K562 (cell line): ENCODE measurements at regions not wholly inside any gene's neighbourhood (a gene's known extent, or its start where the extent isn't known, plus 50 kb on each side); places are given as distances from the start of the nearest gene placed in this dataset.

Experiments used
- ATAC-seq: fragments of 200-7000 bp; cut with Tn5 transposase; 3 replicates; pipeline ENCODE4 v1.9.1; 2020; ENCODE audit warnings: moderate library complexity
- BruUV-seq: library from RNA; stranded (reverse); fragments of 400-500 nt; replicated peaks from 2 replicates; lab custom pipeline; 2021; lab: Mats Ljungman, UMichigan
- CTCF ChIA-PET: fragments of 300-600 bp; formaldehyde crosslinking; extraction: SDS; loops from one replicate; lab custom pipeline; 2021; ENCODE audit warnings: low intra/inter-chr PET ratio; lab: Yijun Ruan, JAX
- POLR2A ChIA-PET: fragments of 300-600, 350-650 bp; sonication (Branson Sonifier 250); formaldehyde crosslinking; extraction: SDS; loops from one replicate; lab custom pipeline; 2021; ENCODE audit warnings: antibody characterized with exemption, inconsistent platforms; lab: Yijun Ruan, JAX
- DNase-seq, 4 experiments: peaks; one replicate each; pipeline versions ENCODE4 v3.0.0 to v3.0.0-alpha.2; 2011 to 2018; ENCODE audit warnings: low spot score in 3 of 4, mixed read lengths in 3 of 4; ENCODE audit errors: extremely low read depth in 1 of 4
- FAIRE-seq: peaks from 2 replicates; lab custom pipeline; 2011; peaks lifted over from hg19 to GRCh38; lab: Jason Lieb, UNC
- H2AFZ ChIP-seq: 2 replicates; pipeline ENCODE4 v1.6.0; 2011; ENCODE audit warnings: low read depth, low read length, control low read depth, inconsistent platforms
- H3K27ac ChIP-seq: fragments of 200-600 bp; 3 replicates; pipeline ENCODE4 v1.8.0; 2011; ENCODE audit warnings: low read depth, mild to moderate bottlenecking, control low read depth, inconsistent platforms, low read length, moderate library complexity, mixed read lengths; ENCODE audit errors: extremely low read depth
- H3K27me3 ChIP-seq, 2 experiments: fragments of 300-600 bp in 1 of 2; 2 replicates in 1 of 2; 3 replicates in 1 of 2; pipeline versions ENCODE4 v1.6.0 to v1.8.0; 2011; ENCODE audit warnings: inconsistent platforms in 2 of 2, low read length in 2 of 2, mild to moderate bottlenecking in 1 of 2, mixed read lengths in 1 of 2, moderate library complexity in 1 of 2; ENCODE audit not compliant: control insufficient read depth in 2 of 2, insufficient read depth in 2 of 2
- H3K36me3 ChIP-seq: fragments of 300-600 bp; 3 replicates; pipeline ENCODE4 v1.8.0; 2011; ENCODE audit warnings: mild to moderate bottlenecking, low read length, inconsistent platforms; ENCODE audit not compliant: control insufficient read depth, insufficient read depth
- H3K4me1 ChIP-seq, 2 experiments: fragments of 200-600 bp in 1 of 2; replicated peaks in 1 of 2; 2 replicates in 1 of 2; 3 replicates in 1 of 2; pipeline versions ENCODE4 v1.5.1 to v1.8.0; 2011; ENCODE audit warnings: inconsistent platforms in 2 of 2, low read length in 2 of 2, mild to moderate bottlenecking in 1 of 2, mixed read lengths in 1 of 2, moderate library complexity in 1 of 2; ENCODE audit not compliant: control insufficient read depth in 2 of 2, insufficient read depth in 2 of 2
- H3K4me2 ChIP-seq: 2 replicates; pipeline ENCODE4 v1.6.1; 2011; ENCODE audit warnings: low read length, control low read depth, inconsistent platforms, mixed read lengths; ENCODE audit not compliant: insufficient read depth
- H3K4me3 ChIP-seq: fragments of 200-600 bp; sonication (generic), shearing (Covaris generic); 2 replicates; pipeline ENCODE4 v1.5.1; 2016; ENCODE audit warnings: control low read depth, inconsistent platforms
- H3K79me2 ChIP-seq: fragments of 200-600 bp; 3 replicates; pipeline ENCODE4 v1.8.0; 2011; ENCODE audit warnings: low read length, inconsistent platforms; ENCODE audit not compliant: control insufficient read depth, insufficient read depth
- H3K9ac ChIP-seq, 2 experiments: 2 replicates each; pipeline versions ENCODE4 v1.6.0 to v1.6.1; 2011; ENCODE audit warnings: low read depth in 2 of 2, low read length in 2 of 2, control low read depth in 1 of 2, inconsistent platforms in 1 of 2, mild to moderate bottlenecking in 1 of 2, mixed read lengths in 1 of 2; ENCODE audit not compliant: insufficient read depth in 1 of 2
- H3K9me1 ChIP-seq: one replicate; pipeline ENCODE4 v1.6.0; 2011; ENCODE audit warnings: inconsistent platforms, mild to moderate bottlenecking, low read length, moderate library complexity; ENCODE audit not compliant: control insufficient read depth, insufficient read depth
- H3K9me3 ChIP-seq: replicated peaks from 2 replicates; pipeline ENCODE4 v1.5.1; 2011; ENCODE audit warnings: low read depth, low read length, inconsistent platforms; ENCODE audit not compliant: control insufficient read depth, insufficient read depth
- H4K20me1 ChIP-seq: replicated peaks from 2 replicates; pipeline ENCODE4 v1.6.1; 2011; ENCODE audit warnings: low read length, inconsistent platforms, mixed read lengths; ENCODE audit not compliant: control insufficient read depth, insufficient read depth
- BACH1 ChIP-seq: fragments of 200-800 bp; sonication (Bioruptor generic); IDR thresholded peaks from 2 replicates; pipeline ENCODE4 v1.6.1; 2016; ENCODE audit warnings: missing genetic modification characterization, missing compliant biosample characterization
- CBFA2T3 ChIP-seq: fragments of 450-650 bp; IDR thresholded peaks from 2 replicates; pipeline ENCODE4 v1.6.1; 2017
- FOXK1 ChIP-seq: sonication (generic); formaldehyde crosslinking; IDR thresholded peaks from 2 replicates; pipeline ENCODE4 v1.8.0; 2022; ENCODE audit warnings: missing genetic modification reagents, mild to moderate bottlenecking, borderline replicate concordance
- MCM5 ChIP-seq: fragments of 450-650 bp; IDR thresholded peaks from 2 replicates; pipeline ENCODE4 v1.6.1; 2016; ENCODE audit warnings: low read depth
- MYC ChIP-seq, 2 experiments: fragments of 250-450 bp in 1 of 2; sonication (Bioruptor Pico) in 1 of 2; IDR thresholded peaks; 2 replicates each; pipeline versions ENCODE4 v1.5.1 to v1.6.1; 2012 to 2021; ENCODE audit warnings: low read depth in 2 of 2, borderline replicate concordance in 1 of 2, improper control_type of control experiment in 1 of 2, low read length in 1 of 2, mild to moderate bottlenecking in 1 of 2, moderate library complexity in 1 of 2
- NONO ChIP-seq, 2 experiments: fragments of 200-400 bp in 1 of 2; fragments of 450-650 bp in 1 of 2; formaldehyde crosslinking in 1 of 2; IDR thresholded peaks; 2 replicates each; pipeline ENCODE4 v1.6.1; 2017; ENCODE audit warnings: low read depth in 2 of 2, mild to moderate bottlenecking in 2 of 2, moderate library complexity in 2 of 2, low read length in 1 of 2
- RAD21 ChIP-seq, 2 experiments: fragments of 250-450 bp in 1 of 2; fragments of 450-650 bp in 1 of 2; sonication (Bioruptor Pico) in 1 of 2; formaldehyde crosslinking in 1 of 2; IDR thresholded peaks in 1 of 2; conservative IDR thresholded peaks in 1 of 2; 2 replicates each; pipeline versions ENCODE4 v1.4.0 to v1.8.0; 2020 to 2022; ENCODE audit warnings: mild to moderate bottlenecking in 2 of 2, moderate library complexity in 1 of 2
- RBM15 ChIP-seq: fragments of 200-400 bp; formaldehyde crosslinking; IDR thresholded peaks from 2 replicates; pipeline ENCODE4 v1.6.1; 2018; ENCODE audit warnings: mild to moderate bottlenecking, low read length, moderate library complexity; ENCODE audit not compliant: insufficient read depth
- RCOR1 ChIP-seq, 2 experiments: IDR thresholded peaks; 2 replicates each; pipeline ENCODE4 v1.6.1; 2012; ENCODE audit warnings: low read depth in 2 of 2, low read length in 2 of 2, borderline replicate concordance in 1 of 2, improper control_type of control experiment in 1 of 2
- SAFB2 ChIP-seq: fragments of 200-400 bp; formaldehyde crosslinking; IDR thresholded peaks from 2 replicates; pipeline ENCODE4 v1.6.1; 2018; ENCODE audit warnings: borderline replicate concordance, low read length, low read depth, moderate library complexity; ENCODE audit not compliant: severe bottlenecking
- USF1 ChIP-seq: sonication (generic); formaldehyde crosslinking; IDR thresholded peaks from 2 replicates; pipeline ENCODE4 v1.9.0; 2022; ENCODE audit warnings: mild to moderate bottlenecking, missing genetic modification reagents
- WHSC1 ChIP-seq: IDR thresholded peaks from one replicate; pipeline ENCODE4 v1.6.1; 2012; ENCODE audit warnings: low read length, control low read depth, inconsistent platforms
- ZNF175 ChIP-seq: fragments of 200-800 bp; sonication (Bioruptor generic); IDR thresholded peaks from 2 replicates; pipeline ENCODE4 v1.6.1; 2016; ENCODE audit warnings: low read depth, mild to moderate bottlenecking, missing genetic modification characterization, missing compliant biosample characterization
- ZNF3 ChIP-seq: fragments of 250-450 bp; sonication (Bioruptor Pico); IDR thresholded peaks from 2 replicates; pipeline ENCODE4 v1.5.0; 2021; ENCODE audit warnings: mild to moderate bottlenecking, moderate library complexity
- ZNF57 ChIP-seq: fragments of 450-650 bp; formaldehyde crosslinking; IDR thresholded peaks from 2 replicates; pipeline ENCODE4 v1.4.0; 2020; ENCODE audit warnings: mild to moderate bottlenecking, moderate library complexity
- WGBS: fragments of 100-300 bp; shearing (Covaris generic); methylation state at CpG from one replicate; pipeline ENCODE4 v1.1.6; 2016; ENCODE audit warnings: low coverage, mixed read lengths; ENCODE audit not compliant: insufficient coverage; ENCODE audit errors: missing lambda C conversion rate; 5-methylcytosine and 5-hydroxymethylcytosine counted together
- in situ Hi-C: fragments of 300-500 bp; cut with MboI; formaldehyde crosslinking; loops from 4 replicates; pipeline ENCODE4 v1.15.0; 2018; ENCODE audit warnings: inconsistent platforms, mixed read lengths
- intact Hi-C: fragments of 100-400 bp; cut with micrococcal nuclease; formaldehyde crosslinking; loops from 2 replicates; pipeline ENCODE4 v1.14.2; 2022

- FAIRE-seq (no peak), DNase-seq (no peak), ATAC-seq (no peak)
- intact Hi-C loops (no loop called here), in situ Hi-C loops (no loop called here)
- ChIA-PET CTCF (no interaction called here), POLR2A (no interaction called here)
- H3K4me1 ChIP-seq = peaks cover 0 to 11% of the 10 kb centered on the region in 2 experiments; a peak in 3 of 5 replicates
- H3K4me3 ChIP-seq = no peak overlapping the region
- BruUV-seq = no TSS peak
- no peaks in the 10 kb centered on the region for H3K36me3 ChIP-seq
- no peaks in the 10 kb centered on the region for H4K20me1 ChIP-seq
- no peak overlapping the region for H3K27ac ChIP-seq
- H3K79me2 ChIP-seq = no peaks in the 10 kb centered on the region
- 7% methylated on average over 3 of the region's 3 CpGs for WGBS
- H3K4me2 ChIP-seq = no peak overlapping the region
- H3K9me1 ChIP-seq = no peaks in the 10 kb centered on the region
- H3K9me3 ChIP-seq = no peaks in the 10 kb centered on the region
- H3K27me3 ChIP-seq = no peaks in the 10 kb centered on the region
- H3K9ac ChIP-seq = no peak overlapping the region
- TF ChIP-seq MCM5 (no peak), RAD21 (CRISPR knock-in tag; conservative IDR thresholded peaks at IDR 0.05 in 1 of 2, IDR thresholded peaks at IDR 0.05 in 1 of 2) (peak in 1 of 2 experiments; percentile 23; a peak in 2 of 4 replicates)
- H2AFZ ChIP-seq = no peak overlapping the region
Observed at GRCh38 chr2:16417726-16418125, 247.9 kb downstream of the CYRIA start.

- 8% methylated on average over 3 of the region's 3 CpGs for WGBS
- no peak overlapping the region for H3K4me3 ChIP-seq
- ATAC-seq = no peak
- no peaks in the 10 kb centered on the region for H3K27me3 ChIP-seq
- no peak for DNase-seq
- BruUV-seq = no TSS peak
- H3K9me1 ChIP-seq = no peaks in the 10 kb centered on the region
- H3K4me1 ChIP-seq = peaks cover 0 to 15% of the 10 kb centered on the region in 2 experiments; a peak in 3 of 5 replicates
- no peak overlapping the region for H3K4me2 ChIP-seq
- H3K79me2 ChIP-seq = no peaks in the 10 kb centered on the region
- intact Hi-C loops (no loop called here), in situ Hi-C loops (no loop called here)
- no peak overlapping the region for H3K27ac ChIP-seq
- H3K9ac ChIP-seq = no peak overlapping the region
- H2AFZ ChIP-seq = no peak overlapping the region
- CTCF ChIA-PET = no interaction called here
- TF ChIP-seq BACH1 (tag) = no peak
- no peak for TF ChIP-seq RBM15
- no peak for TF ChIP-seq MYC (IDR thresholded peaks at IDR 0.05; ENCODE audit: low read depth, low read length)
- TF ChIP-seq MYC (CRISPR knock-in tag; IDR thresholded peaks at IDR 0.05; ENCODE audit: borderline replicate concordance, low read depth) = no peak
- TF ChIP-seq ZNF175 (CRISPR knock-in tag) = no peak
- TF ChIP-seq NONO (IDR thresholded peaks at IDR 0.05; ENCODE audit: low read depth in 2 of 2, low read length in 1 of 2) = no peak
- TF ChIP-seq SAFB2 = no peak
- TF ChIP-seq FOXK1 = no peak
- no peak for TF ChIP-seq USF1 (CRISPR knock-in tag)
- TF ChIP-seq ZNF3 (CRISPR knock-in tag) = no peak
- no peak for TF ChIP-seq WHSC1
- TF ChIP-seq ZNF57 (CRISPR knock-in tag) = no peak
- TF ChIP-seq CBFA2T3 = no peak
- TF ChIP-seq RCOR1 (IDR thresholded peaks at IDR 0.05; ENCODE audit: borderline replicate concordance in 1 of 2, low read depth in 2 of 2, low read length in 2 of 2) = no peak
- FAIRE-seq = no peak
- POLR2A ChIA-PET = no interaction called here
- H3K36me3 ChIP-seq = no peaks in the 10 kb centered on the region
- no peaks in the 10 kb centered on the region for H3K9me3 ChIP-seq
- H4K20me1 ChIP-seq = no peaks in the 10 kb centered on the region
Observed at GRCh38 chr2:16416651-16417050, 249.0 kb downstream of the CYRIA start.
